SK-N-SH (cell line): ENCODE measurements at regions not wholly inside any gene's neighbourhood (a gene's known extent, or its start where the extent isn't known, plus 50 kb on each side); places are given as distances from the start of the nearest gene placed in this dataset.
"Not testable (repeated sequence)": the region's sequence is repeated elsewhere in the genome, so short reads cannot be mapped to it uniquely, and the experiment has no call there.

Experiments used
- CTCF ChIA-PET: fragments of 300-600, 350-600 bp; formaldehyde crosslinking; extraction: SDS; loops from one replicate; lab custom pipeline; 2021; lab: Yijun Ruan, JAX
- POLR2A ChIA-PET: fragments of 350-600 bp; sonication (Branson Sonifier 250); formaldehyde crosslinking; extraction: SDS; loops from one replicate; lab custom pipeline; 2020; ENCODE audit warnings: antibody characterized with exemption, inconsistent platforms; lab: Yijun Ruan, JAX
- DNase-seq: peaks from one replicate; pipeline ENCODE4 v3.0.0; 2012
- H2AFZ ChIP-seq: fragments of 200-600 bp; sonication (generic); 2 replicates; pipeline ENCODE4 v1.8.1; 2016; ENCODE audit warnings: antibody characterized with exemption, mild to moderate bottlenecking, low read depth
- H3F3A ChIP-seq: fragments of 200-600 bp; sonication (generic); replicated peaks from 2 replicates; pipeline ENCODE3; 2016; ENCODE audit warnings: antibody characterized with exemption, mild to moderate bottlenecking; ENCODE audit not compliant: insufficient read depth
- H3K27ac ChIP-seq, 2 experiments: fragments of 200-500 bp in 1 of 2; fragments of 200-600 bp in 1 of 2; sonication (Bioruptor generic) in 1 of 2; sonication (generic), shearing (Covaris generic) in 1 of 2; 2 replicates each; pipeline versions ENCODE4 v1.5.1 to v1.6.1; 2014 to 2016; ENCODE audit warnings: low read depth in 2 of 2, inconsistent platforms in 1 of 2, low read length in 1 of 2, mild to moderate bottlenecking in 1 of 2, mixed read lengths in 1 of 2
- H3K27me3 ChIP-seq: fragments of 200-600 bp; sonication (generic), shearing (Covaris generic); 2 replicates; pipeline ENCODE4 v1.6.1; 2016; ENCODE audit warnings: mixed run types; ENCODE audit not compliant: insufficient read depth
- H3K36me3 ChIP-seq, 2 experiments: fragments of 200-500 bp in 1 of 2; fragments of 200-600 bp in 1 of 2; sonication (Bioruptor generic) in 1 of 2; sonication (generic) in 1 of 2; replicated peaks in 1 of 2; 2 replicates each; pipeline versions ENCODE3 to v1.5.1; 2014 to 2016; ENCODE audit warnings: low read length in 1 of 2, mild to moderate bottlenecking in 1 of 2; ENCODE audit not compliant: insufficient read depth in 2 of 2, control insufficient read depth in 1 of 2
- H3K4me1 ChIP-seq, 2 experiments: fragments of 200-500 bp in 1 of 2; fragments of 200-600 bp in 1 of 2; sonication (Bioruptor generic) in 1 of 2; sonication (generic), shearing (Covaris generic) in 1 of 2; 2 replicates each; pipeline versions ENCODE4 v1.5.1 to v1.6.1; 2014 to 2016; ENCODE audit warnings: low read depth in 1 of 2, low read length in 1 of 2, mixed run types in 1 of 2; ENCODE audit not compliant: insufficient read depth in 2 of 2, control insufficient read depth in 1 of 2
- H3K4me2 ChIP-seq: fragments of 200-600 bp; sonication (generic), shearing (Covaris generic); 2 replicates; pipeline ENCODE4 v1.6.1; 2017; ENCODE audit warnings: mixed run types
- H3K4me3 ChIP-seq, 2 experiments: fragments of 200-500 bp in 1 of 2; fragments of 200-600 bp in 1 of 2; sonication (Bioruptor generic) in 1 of 2; sonication (generic), shearing (Covaris generic) in 1 of 2; 2 replicates each; pipeline versions ENCODE4 v1.5.1 to v1.8.1; 2014 to 2016; ENCODE audit warnings: low read depth in 2 of 2, inconsistent platforms in 1 of 2, low read length in 1 of 2, mild to moderate bottlenecking in 1 of 2, mixed read lengths in 1 of 2, moderate library complexity in 1 of 2
- H3K79me2 ChIP-seq: fragments of 200-600 bp; sonication (generic); 2 replicates; pipeline ENCODE4 v1.8.1; 2017; ENCODE audit warnings: mild to moderate bottlenecking; ENCODE audit not compliant: insufficient read depth
- H3K9ac ChIP-seq: fragments of 200-600 bp; sonication (generic); 2 replicates; pipeline ENCODE4 v1.6.1; 2017; ENCODE audit warnings: mixed run types
- H3K9me2 ChIP-seq: fragments of 200-600 bp; sonication (generic); 2 replicates; pipeline ENCODE4 v1.6.1; 2017; ENCODE audit warnings: mixed run types
- H3K9me3 ChIP-seq: fragments of 200-600 bp; sonication (generic); 2 replicates; pipeline ENCODE4 v1.6.1; 2017; ENCODE audit warnings: mixed run types, mild to moderate bottlenecking, moderate library complexity
- H4K20me1 ChIP-seq: fragments of 200-600 bp; sonication (generic); 2 replicates; pipeline ENCODE4 v1.6.1; 2017; ENCODE audit warnings: mild to moderate bottlenecking, mixed run types; ENCODE audit not compliant: insufficient read depth
- CHD2 ChIP-seq: fragments of 150-350 bp; IDR thresholded peaks from 2 replicates; pipeline ENCODE4 v1.6.1; 2018; ENCODE audit warnings: low read length; ENCODE audit not compliant: partially characterized antibody
- ELF1 ChIP-seq: IDR thresholded peaks from 2 replicates; pipeline ENCODE4 v1.4.0; 2012
- EZH2phosphoT487 ChIP-seq: fragments of 200-600 bp; sonication (generic); IDR thresholded peaks from 2 replicates; pipeline ENCODE4 v1.6.1; 2017; ENCODE audit warnings: low read depth, mixed run types, mild to moderate bottlenecking, antibody characterized with exemption, moderate library complexity, borderline replicate concordance
- FOSL2 ChIP-seq: IDR thresholded peaks from 2 replicates; pipeline ENCODE4 v1.4.0; 2012; ENCODE audit warnings: low read depth, mild to moderate bottlenecking, moderate library complexity, borderline replicate concordance
- GABPA ChIP-seq: IDR thresholded peaks from 2 replicates; pipeline ENCODE4 v1.4.0; 2012; ENCODE audit warnings: low read depth, mild to moderate bottlenecking
- GATA2 ChIP-seq: sonication (generic); formaldehyde crosslinking; IDR thresholded peaks from 2 replicates; pipeline ENCODE4 v1.5.0; 2020; ENCODE audit warnings: mild to moderate bottlenecking, missing genetic modification reagents
- IRF3 ChIP-seq: fragments of 150-350 bp; IDR thresholded peaks from 2 replicates; pipeline ENCODE4 v1.6.1; 2016; ENCODE audit warnings: mild to moderate bottlenecking, low read depth, low read length
- JUND ChIP-seq: IDR thresholded peaks from 2 replicates; pipeline ENCODE4 v1.4.0; 2012
- MAX ChIP-seq: IDR thresholded peaks from 2 replicates; pipeline ENCODE4 v1.4.0; 2012; ENCODE audit warnings: low read depth
- MXI1 ChIP-seq: IDR thresholded peaks from 2 replicates; pipeline ENCODE4 v1.6.1; 2012; ENCODE audit warnings: mild to moderate bottlenecking, low read depth, low read length, improper control_type of control experiment
- POLR2AphosphoS5 ChIP-seq: IDR thresholded peaks from 2 replicates; pipeline ENCODE4 v1.6.1; 2012; ENCODE audit warnings: low read depth, low read length
- RAD21 ChIP-seq: IDR thresholded peaks from 2 replicates; pipeline ENCODE4 v1.6.1; 2012; ENCODE audit warnings: mild to moderate bottlenecking, low read length
- RFX5 ChIP-seq: IDR thresholded peaks from 2 replicates; pipeline ENCODE4 v1.6.1; 2012; ENCODE audit warnings: mild to moderate bottlenecking, improper control_type of control experiment, low read length
- ZBTB33 ChIP-seq: IDR thresholded peaks from 2 replicates; pipeline ENCODE4 v1.4.0; 2012; ENCODE audit warnings: low read depth, borderline replicate concordance
- WGBS: methylation state at CpG from one replicate; pipeline ENCODE4 v1.1.6; 2017; ENCODE audit warnings: low lambda C conversion rate; 5-methylcytosine and 5-hydroxymethylcytosine counted together
- TF ChIP-seq, protein P1 (sequence below): IDR thresholded peaks from 2 replicates; pipeline ENCODE4 v1.6.1; 2012; ENCODE audit warnings: mild to moderate bottlenecking, low read depth, low read length, moderate library complexity
- TF ChIP-seq, protein P2 (sequence below): fragments of 200-600 bp; sonication (generic); IDR thresholded peaks from 2 replicates; pipeline ENCODE4 v1.6.1; 2017; ENCODE audit warnings: antibody characterized with exemption, mild to moderate bottlenecking, moderate library complexity

DNA sequence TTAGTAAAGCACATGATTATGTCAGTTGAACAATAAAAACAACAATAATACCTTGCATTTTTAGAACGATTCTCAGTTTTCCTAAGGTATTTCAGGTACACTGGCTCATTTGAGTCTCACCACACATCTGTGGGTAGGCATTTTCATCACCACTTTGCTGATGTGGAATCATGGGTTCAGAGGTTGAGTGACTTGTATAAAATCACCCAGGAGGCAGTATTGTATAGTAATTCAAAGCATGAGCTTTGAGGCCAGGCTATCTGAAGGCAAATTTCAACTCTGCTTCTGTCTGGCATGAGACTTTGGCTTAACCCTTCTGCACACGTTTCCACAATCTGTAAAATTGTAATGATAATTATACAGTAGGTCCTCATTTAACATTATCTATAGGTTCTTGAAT lies 183.9 kb upstream of the CMC1 start:
- H3K27ac ChIP-seq: no peak overlapping the region
- no peak overlapping the region for H3K4me3 ChIP-seq
- H3K27me3 ChIP-seq: no peaks in the 10 kb centered on the region; the same call in 1 of the 2 replicates
- H3K9me3 ChIP-seq: no peaks in the 10 kb centered on the region
- ChIA-PET CTCF (no interaction called here), POLR2A (no interaction called here)
- H2AFZ ChIP-seq: no peak overlapping the region
- H3K79me2 ChIP-seq: no peaks in the 10 kb centered on the region
- H3K4me1 ChIP-seq: no peaks in the 10 kb centered on the region
- no peak overlapping the region for H3K9ac ChIP-seq
- WGBS: 8% methylated on average over 2 of the region's 2 CpGs
- no peaks in the 10 kb centered on the region for H4K20me1 ChIP-seq
- DNase-seq: no peak
- no peaks in the 10 kb centered on the region for H3K9me2 ChIP-seq
- H3K36me3 ChIP-seq: no peaks in the 10 kb centered on the region
- no peak overlapping the region for H3K4me2 ChIP-seq
- TF ChIP-seq, protein P1, sequence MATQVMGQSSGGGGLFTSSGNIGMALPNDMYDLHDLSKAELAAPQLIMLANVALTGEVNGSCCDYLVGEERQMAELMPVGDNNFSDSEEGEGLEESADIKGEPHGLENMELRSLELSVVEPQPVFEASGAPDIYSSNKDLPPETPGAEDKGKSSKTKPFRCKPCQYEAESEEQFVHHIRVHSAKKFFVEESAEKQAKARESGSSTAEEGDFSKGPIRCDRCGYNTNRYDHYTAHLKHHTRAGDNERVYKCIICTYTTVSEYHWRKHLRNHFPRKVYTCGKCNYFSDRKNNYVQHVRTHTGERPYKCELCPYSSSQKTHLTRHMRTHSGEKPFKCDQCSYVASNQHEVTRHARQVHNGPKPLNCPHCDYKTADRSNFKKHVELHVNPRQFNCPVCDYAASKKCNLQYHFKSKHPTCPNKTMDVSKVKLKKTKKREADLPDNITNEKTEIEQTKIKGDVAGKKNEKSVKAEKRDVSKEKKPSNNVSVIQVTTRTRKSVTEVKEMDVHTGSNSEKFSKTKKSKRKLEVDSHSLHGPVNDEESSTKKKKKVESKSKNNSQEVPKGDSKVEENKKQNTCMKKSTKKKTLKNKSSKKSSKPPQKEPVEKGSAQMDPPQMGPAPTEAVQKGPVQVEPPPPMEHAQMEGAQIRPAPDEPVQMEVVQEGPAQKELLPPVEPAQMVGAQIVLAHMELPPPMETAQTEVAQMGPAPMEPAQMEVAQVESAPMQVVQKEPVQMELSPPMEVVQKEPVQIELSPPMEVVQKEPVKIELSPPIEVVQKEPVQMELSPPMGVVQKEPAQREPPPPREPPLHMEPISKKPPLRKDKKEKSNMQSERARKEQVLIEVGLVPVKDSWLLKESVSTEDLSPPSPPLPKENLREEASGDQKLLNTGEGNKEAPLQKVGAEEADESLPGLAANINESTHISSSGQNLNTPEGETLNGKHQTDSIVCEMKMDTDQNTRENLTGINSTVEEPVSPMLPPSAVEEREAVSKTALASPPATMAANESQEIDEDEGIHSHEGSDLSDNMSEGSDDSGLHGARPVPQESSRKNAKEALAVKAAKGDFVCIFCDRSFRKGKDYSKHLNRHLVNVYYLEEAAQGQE: no peak
- no peak for TF ChIP-seq MAX
- no peak for TF ChIP-seq ELF1
- no peak for TF ChIP-seq CHD2
- TF ChIP-seq, protein P2, sequence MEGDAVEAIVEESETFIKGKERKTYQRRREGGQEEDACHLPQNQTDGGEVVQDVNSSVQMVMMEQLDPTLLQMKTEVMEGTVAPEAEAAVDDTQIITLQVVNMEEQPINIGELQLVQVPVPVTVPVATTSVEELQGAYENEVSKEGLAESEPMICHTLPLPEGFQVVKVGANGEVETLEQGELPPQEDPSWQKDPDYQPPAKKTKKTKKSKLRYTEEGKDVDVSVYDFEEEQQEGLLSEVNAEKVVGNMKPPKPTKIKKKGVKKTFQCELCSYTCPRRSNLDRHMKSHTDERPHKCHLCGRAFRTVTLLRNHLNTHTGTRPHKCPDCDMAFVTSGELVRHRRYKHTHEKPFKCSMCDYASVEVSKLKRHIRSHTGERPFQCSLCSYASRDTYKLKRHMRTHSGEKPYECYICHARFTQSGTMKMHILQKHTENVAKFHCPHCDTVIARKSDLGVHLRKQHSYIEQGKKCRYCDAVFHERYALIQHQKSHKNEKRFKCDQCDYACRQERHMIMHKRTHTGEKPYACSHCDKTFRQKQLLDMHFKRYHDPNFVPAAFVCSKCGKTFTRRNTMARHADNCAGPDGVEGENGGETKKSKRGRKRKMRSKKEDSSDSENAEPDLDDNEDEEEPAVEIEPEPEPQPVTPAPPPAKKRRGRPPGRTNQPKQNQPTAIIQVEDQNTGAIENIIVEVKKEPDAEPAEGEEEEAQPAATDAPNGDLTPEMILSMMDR: no peak
- no peak for TF ChIP-seq MXI1
- no peak for TF ChIP-seq FOSL2
- no peak for TF ChIP-seq POLR2AphosphoS5
- TF ChIP-seq RFX5: no peak
- no peak for TF ChIP-seq GATA2 (CRISPR knock-in tag)
- no peak for TF ChIP-seq RAD21
- TF ChIP-seq EZH2phosphoT487: no peak
- no peak for TF ChIP-seq JUND
- no peak for TF ChIP-seq IRF3
- no peak for TF ChIP-seq ZBTB33
- no peak for TF ChIP-seq GABPA
- no peaks in the 10 kb centered on the region for H3F3A ChIP-seq

DNA sequence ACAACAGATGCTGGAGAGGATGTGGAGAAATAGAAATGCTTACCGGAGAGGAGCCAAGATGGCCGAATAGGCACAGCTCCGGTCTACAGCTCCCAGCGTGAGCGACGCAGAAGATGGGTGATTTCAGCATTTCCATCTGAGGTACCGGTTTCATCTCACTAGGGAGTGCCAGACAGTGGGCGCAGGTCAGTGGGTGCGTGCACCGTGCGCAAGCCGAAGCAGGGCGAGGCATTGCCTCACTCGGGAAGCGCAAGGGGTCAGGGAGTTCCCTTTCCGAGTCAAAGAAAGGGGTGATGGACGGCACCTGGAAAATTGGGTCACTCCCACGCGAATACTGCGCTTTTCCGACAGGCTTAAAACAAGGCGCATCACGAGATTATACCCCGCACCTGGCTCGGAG lies 182.2 kb upstream of the CMC1 start:
- H3K4me2 ChIP-seq, H3K9me3 ChIP-seq, H3K27me3 ChIP-seq, H3K79me2 ChIP-seq, H3F3A ChIP-seq, H2AFZ ChIP-seq, H3K9ac ChIP-seq, H3K4me3 ChIP-seq, H3K36me3 ChIP-seq, H3K9me2 ChIP-seq, H4K20me1 ChIP-seq, CTCF ChIA-PET, H3K27ac ChIP-seq, DNase-seq, H3K4me1 ChIP-seq, POLR2A ChIA-PET: not testable (repeated sequence)
- 49% methylated on average over 20 of the region's 25 CpGs for WGBS
